ENCODE measurements at regions not wholly inside any gene's neighbourhood (a gene's known extent, or its start where the extent isn't known, plus 50 kb on each side); places are given as distances from the start of the nearest gene placed in this dataset.

GRCh38 chr5:103375350-103375749, 116.8 kb downstream of the MACIR start:
- no peak for DNase-seq (ENCODE audit: extremely low spot score)
- ChIA-PET POLR2A (interaction anchor here (0.7 kb wide), 1 partner anchor 117 kb away, joined by 3 read pairs; the partner anchor contains the start of gene MACIR), CTCF (interaction anchor here (1.1 kb wide), 1 partner anchor 8 kb away, joined by 3 read pairs; no protein-coding TSS in a partner anchor)
- TF ChIP-seq HDGF (IDR thresholded peaks at IDR 0.05; ENCODE audit: borderline replicate concordance) (no peak), FOXM1 (IDR thresholded peaks at IDR 0.05; ENCODE audit: borderline replicate concordance) (no peak), ARNT (IDR thresholded peaks at IDR 0.05) (no peak), BHLHE40 (IDR thresholded peaks at IDR 0.05; ENCODE audit: borderline replicate concordance) (no peak), FOXK2 (IDR thresholded peaks at IDR 0.05) (no peak), LEF1 (IDR thresholded peaks at IDR 0.05; ENCODE audit: borderline replicate concordance) (no peak), ZNF384 (IDR thresholded peaks at IDR 0.05) (no peak), SP1 (IDR thresholded peaks at IDR 0.05) (no peak), CTBP1 (IDR thresholded peaks at IDR 0.05; ENCODE audit: borderline replicate concordance) (no peak), ELF4 (IDR thresholded peaks at IDR 0.05) (no peak), FOXA1 (IDR thresholded peaks at IDR 0.05) (no peak)
- TF ChIP-seq, protein P1, sequence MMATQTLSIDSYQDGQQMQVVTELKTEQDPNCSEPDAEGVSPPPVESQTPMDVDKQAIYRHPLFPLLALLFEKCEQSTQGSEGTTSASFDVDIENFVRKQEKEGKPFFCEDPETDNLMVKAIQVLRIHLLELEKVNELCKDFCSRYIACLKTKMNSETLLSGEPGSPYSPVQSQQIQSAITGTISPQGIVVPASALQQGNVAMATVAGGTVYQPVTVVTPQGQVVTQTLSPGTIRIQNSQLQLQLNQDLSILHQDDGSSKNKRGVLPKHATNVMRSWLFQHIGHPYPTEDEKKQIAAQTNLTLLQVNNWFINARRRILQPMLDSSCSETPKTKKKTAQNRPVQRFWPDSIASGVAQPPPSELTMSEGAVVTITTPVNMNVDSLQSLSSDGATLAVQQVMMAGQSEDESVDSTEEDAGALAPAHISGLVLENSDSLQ (IDR thresholded peaks at IDR 0.05): no peak

- no peak for DNase-seq (ENCODE audit: extremely low spot score)
- TF ChIP-seq FOXK2 (IDR thresholded peaks at IDR 0.05) (no peak), FOXM1 (IDR thresholded peaks at IDR 0.05; ENCODE audit: borderline replicate concordance) (no peak), L3MBTL2 (conservative IDR thresholded peaks at IDR 0.05) (no peak), LEF1 (IDR thresholded peaks at IDR 0.05; ENCODE audit: borderline replicate concordance) (no peak), TARDBP (IDR thresholded peaks at IDR 0.05) (no peak), ARNT (IDR thresholded peaks at IDR 0.05) (no peak), ZNF384 (IDR thresholded peaks at IDR 0.05) (no peak), NFRKB (IDR thresholded peaks at IDR 0.05) (no peak), SUZ12 (IDR thresholded peaks at IDR 0.05) (no peak), HDGF (IDR thresholded peaks at IDR 0.05; ENCODE audit: borderline replicate concordance) (no peak), FOXA1 (IDR thresholded peaks at IDR 0.05) (no peak), SP1 (IDR thresholded peaks at IDR 0.05) (no peak)
- TF ChIP-seq, protein P1 (IDR thresholded peaks at IDR 0.05): no peak
- POLR2A ChIA-PET: no interaction called here
- CTCF ChIA-PET: interaction anchor here (0.5 kb wide), 1 partner anchor 32 kb away, joined by 6 read pairs; no protein-coding TSS in a partner anchor
These were observed 116.0 kb downstream of the MACIR start for GRCh38 chr5:103374473-103374963.

DNA sequence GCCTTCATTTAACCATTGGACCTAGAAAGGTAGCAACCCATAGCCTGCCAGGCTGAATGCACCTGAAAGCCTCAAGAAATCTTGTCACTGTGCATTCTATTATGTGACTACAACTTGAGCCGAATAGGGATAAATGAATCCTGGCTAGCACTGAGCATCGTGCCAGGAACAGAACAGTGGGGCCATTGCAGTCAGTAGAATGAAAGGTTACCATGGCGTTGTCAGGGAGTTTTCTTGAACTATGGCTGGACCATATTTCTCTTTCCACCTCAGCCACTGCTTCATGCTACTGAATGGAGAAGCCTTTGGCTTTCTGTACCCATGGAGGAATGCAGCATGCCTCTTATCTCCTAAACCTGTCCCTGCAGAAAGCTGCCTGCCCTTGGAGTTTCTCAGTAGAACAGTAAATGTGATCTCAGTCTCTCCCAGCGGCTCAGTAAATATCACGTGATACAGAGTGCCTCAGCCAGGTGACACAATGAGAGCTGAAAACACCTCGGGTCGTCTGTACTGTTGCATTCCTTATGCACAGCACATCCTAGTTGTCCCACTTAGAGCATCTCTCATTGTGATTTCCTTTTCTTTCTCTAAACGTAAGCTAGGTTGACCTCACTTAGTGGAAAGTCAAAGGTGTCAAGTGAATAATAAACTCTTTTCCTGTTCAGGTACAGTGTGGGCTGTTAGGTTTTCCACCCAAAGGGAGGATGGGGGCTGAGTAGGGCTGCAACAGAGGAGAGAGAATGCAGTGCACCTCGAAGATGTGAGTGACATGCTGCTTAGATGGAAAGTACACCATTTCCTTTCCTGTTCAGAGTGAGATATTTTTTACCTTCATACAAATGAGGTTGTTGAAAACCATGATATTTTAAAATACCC, 115.3 kb downstream of the MACIR start:
- ChIA-PET CTCF (interaction anchor here (0.5 to 0.6 kb wide), 2 partner anchors 33 to 102 kb away, joined by 4 to 6 read pairs; no protein-coding TSS in a partner anchor), POLR2A (no interaction called here)
- no peak for DNase-seq (ENCODE audit: extremely low spot score)
- no peak for TF ChIP-seq CTBP1 (IDR thresholded peaks at IDR 0.05; ENCODE audit: borderline replicate concordance)

GRCh38 chr5:103371046-103371607, 112.6 kb downstream of the MACIR start:
- ChIA-PET CTCF (no interaction called here), POLR2A (no interaction called here)
- no peak for DNase-seq (ENCODE audit: extremely low spot score)
- TF ChIP-seq ARNT (IDR thresholded peaks at IDR 0.05) (no peak), ZNF384 (IDR thresholded peaks at IDR 0.05) (no peak), NFRKB (IDR thresholded peaks at IDR 0.05) (no peak), BHLHE40 (IDR thresholded peaks at IDR 0.05; ENCODE audit: borderline replicate concordance) (no peak), SUZ12 (IDR thresholded peaks at IDR 0.05) (no peak)

DNA sequence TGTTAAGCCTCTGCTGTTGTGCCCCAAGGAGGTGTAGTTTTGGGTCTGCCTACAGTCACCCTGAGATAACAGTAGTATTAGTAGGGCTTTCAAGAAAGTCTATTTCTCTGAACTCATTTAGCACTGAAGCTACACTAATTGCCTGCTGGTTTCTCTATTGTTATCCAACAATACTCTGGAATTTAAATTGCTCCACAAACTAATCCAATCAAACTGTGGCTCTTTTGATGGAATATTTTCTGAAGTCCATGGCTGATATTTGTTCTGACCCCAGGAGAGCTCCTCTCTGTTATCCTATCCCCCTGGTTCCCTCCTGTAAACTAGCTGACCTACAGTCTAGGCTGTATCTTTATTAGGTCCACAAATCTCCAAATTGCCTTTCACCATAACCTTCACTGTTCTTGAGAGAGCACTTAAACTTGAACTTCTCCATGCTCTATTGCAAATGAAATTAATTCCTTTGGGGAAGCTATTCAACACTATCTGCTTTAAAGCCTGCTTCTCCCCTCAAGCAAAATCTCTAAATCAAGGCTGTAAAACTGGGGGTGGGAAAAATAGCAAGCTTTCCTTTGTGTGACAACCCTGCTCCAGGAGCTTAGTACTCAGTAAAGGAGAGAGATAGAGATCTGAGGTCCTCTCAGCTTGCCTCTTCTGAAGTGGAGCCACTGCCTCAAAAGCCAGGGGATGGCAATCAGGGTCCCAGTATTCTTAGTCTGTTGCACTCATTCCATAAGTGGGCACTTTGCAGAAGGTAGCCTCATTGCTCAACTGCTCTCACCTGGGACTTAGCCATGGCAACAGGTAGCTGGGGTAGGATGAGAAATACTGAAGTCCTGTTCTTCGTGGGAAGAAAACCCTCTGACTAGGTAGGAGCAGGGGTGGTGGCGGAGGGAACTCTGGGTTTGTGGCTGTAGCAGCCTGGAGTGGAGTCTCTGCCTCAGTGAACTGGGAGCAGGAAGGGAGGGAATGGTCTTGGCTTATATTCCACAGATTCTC, 110.9 kb downstream of the MACIR start:
- TF ChIP-seq CTBP1 (IDR thresholded peaks at IDR 0.05; ENCODE audit: borderline replicate concordance) (peak; percentile 65; the same call in 1 of the 2 replicates), FOXA1 (IDR thresholded peaks at IDR 0.05) (no peak)
- TF ChIP-seq, protein P1 (IDR thresholded peaks at IDR 0.05): peak; percentile 67
- ChIA-PET CTCF (interaction anchor here (1.0 kb wide), 1 partner anchor 22 kb away, joined by 3 read pairs; no protein-coding TSS in a partner anchor), POLR2A (interaction anchor here (1.5 kb wide), 1 partner anchor 110 kb away, joined by 5 read pairs; no protein-coding TSS in a partner anchor)
- DNase-seq (ENCODE audit: extremely low spot score): no peak
